ENCODE measurements at regions not wholly inside any gene's neighbourhood (a gene's known extent, or its start where the extent isn't known, plus 50 kb on each side); places are given as distances from the start of the nearest gene placed in this dataset.

- TF ChIP-seq, protein P1, sequence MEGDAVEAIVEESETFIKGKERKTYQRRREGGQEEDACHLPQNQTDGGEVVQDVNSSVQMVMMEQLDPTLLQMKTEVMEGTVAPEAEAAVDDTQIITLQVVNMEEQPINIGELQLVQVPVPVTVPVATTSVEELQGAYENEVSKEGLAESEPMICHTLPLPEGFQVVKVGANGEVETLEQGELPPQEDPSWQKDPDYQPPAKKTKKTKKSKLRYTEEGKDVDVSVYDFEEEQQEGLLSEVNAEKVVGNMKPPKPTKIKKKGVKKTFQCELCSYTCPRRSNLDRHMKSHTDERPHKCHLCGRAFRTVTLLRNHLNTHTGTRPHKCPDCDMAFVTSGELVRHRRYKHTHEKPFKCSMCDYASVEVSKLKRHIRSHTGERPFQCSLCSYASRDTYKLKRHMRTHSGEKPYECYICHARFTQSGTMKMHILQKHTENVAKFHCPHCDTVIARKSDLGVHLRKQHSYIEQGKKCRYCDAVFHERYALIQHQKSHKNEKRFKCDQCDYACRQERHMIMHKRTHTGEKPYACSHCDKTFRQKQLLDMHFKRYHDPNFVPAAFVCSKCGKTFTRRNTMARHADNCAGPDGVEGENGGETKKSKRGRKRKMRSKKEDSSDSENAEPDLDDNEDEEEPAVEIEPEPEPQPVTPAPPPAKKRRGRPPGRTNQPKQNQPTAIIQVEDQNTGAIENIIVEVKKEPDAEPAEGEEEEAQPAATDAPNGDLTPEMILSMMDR (IDR thresholded peaks at IDR 0.05): no peak
- no peak for TF ChIP-seq POLR2A (IDR thresholded peaks at IDR 0.05)
- DNase-seq (ENCODE audit: low spot score in 2 of 2): no peak
- 58 to 61% methylated on average over 2 of the region's 2 CpGs for WGBS, 2 donors
- H3K4me3 ChIP-seq (ENCODE audit: low read depth, poor library complexity, severe bottlenecking): no peak overlapping the region
- intact Hi-C loops (cut with DNase I; ENCODE audit: low total_unique reads): no loop called here
These were observed 670.3 kb downstream of the TLE4 start for GRCh38 chr9:80242022-80242421.

- DNase-seq (ENCODE audit: low spot score in 2 of 2): no peak
- H3K4me3 ChIP-seq (ENCODE audit: low read depth, poor library complexity, severe bottlenecking): no peak overlapping the region
- 95 to 100% methylated on average over 1 of the region's 1 CpG for WGBS, 2 donors
- TF ChIP-seq POLR2A (IDR thresholded peaks at IDR 0.05): no peak
- TF ChIP-seq, protein P1 (IDR thresholded peaks at IDR 0.05): no peak
- intact Hi-C loops (cut with DNase I; ENCODE audit: low total_unique reads): no loop called here
These were observed 664.0 kb downstream of the TLE4 start for GRCh38 chr9:80235752-80236151.

GRCh38 chr9:80233906-80234305, 662.1 kb downstream of the TLE4 start:
- intact Hi-C loops (cut with DNase I; ENCODE audit: low total_unique reads): no loop called here
- TF ChIP-seq POLR2A (IDR thresholded peaks at IDR 0.05): no peak
- TF ChIP-seq, protein P1 (IDR thresholded peaks at IDR 0.05): no peak
- 65 to 67% methylated on average over 2 of the region's 2 CpGs for WGBS, 2 donors

DNA sequence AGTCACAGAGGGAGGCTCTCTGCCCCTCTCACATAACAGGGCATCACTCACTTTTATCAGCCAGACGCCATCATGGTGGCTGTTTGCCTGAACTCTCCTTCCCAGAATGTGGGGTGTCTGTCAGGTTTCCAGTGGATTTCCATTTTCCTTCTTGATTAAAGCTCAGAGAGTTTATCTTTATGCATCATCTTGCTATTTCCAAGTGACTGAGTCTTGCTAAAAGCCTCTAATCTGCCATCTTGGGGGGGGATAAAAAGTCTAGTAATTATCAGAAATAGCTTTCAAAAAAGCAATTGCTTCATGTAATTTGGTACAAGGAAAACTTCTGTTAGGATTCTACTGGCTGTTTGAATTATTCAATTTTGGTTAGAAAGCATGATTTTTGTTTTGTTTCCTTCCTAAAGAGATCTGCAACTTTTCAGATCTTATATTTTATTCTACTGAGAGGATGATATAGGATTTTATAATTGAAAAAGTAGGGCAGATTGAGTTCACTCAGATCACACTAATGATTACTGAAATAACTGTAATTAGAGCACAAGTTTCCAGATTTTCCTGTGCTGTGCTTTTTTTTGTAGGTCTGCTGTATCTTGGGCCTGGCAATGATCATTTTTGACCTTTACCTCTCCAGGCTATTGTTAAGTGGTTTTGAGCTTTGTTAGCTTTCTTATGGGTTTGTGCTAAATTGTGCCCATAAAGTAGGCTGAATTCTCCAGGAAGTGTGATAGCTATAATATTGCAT, 661.5 kb downstream of the TLE4 start:
- 53 to 71% methylated on average over 1 of the region's 1 CpG for WGBS, 2 donors
- H3K4me3 ChIP-seq (ENCODE audit: low read depth, poor library complexity, severe bottlenecking): no peak overlapping the region
- intact Hi-C loops (cut with DNase I; ENCODE audit: low total_unique reads): no loop called here
- TF ChIP-seq, protein P1 (IDR thresholded peaks at IDR 0.05): no peak
- no peak for TF ChIP-seq POLR2A (IDR thresholded peaks at IDR 0.05)
- no peak for DNase-seq (ENCODE audit: low spot score in 2 of 2)

More at GRCh38 chr9:80233906-80234305, 662.1 kb downstream of the TLE4 start:
- no peak for DNase-seq (ENCODE audit: low spot score in 2 of 2)
- H3K4me3 ChIP-seq (ENCODE audit: low read depth, poor library complexity, severe bottlenecking): no peak overlapping the region

GRCh38 chr9:80231318-80232236, 659.8 kb downstream of the TLE4 start:
- TF ChIP-seq, protein P1 (IDR thresholded peaks at IDR 0.05): no peak
- no peak for TF ChIP-seq POLR2A (IDR thresholded peaks at IDR 0.05)
- H3K4me3 ChIP-seq (ENCODE audit: low read depth, poor library complexity, severe bottlenecking): no peak overlapping the region
- intact Hi-C loops (cut with DNase I; ENCODE audit: low total_unique reads): no loop called here
- DNase-seq (ENCODE audit: low spot score in 2 of 2): no peak
- 64 to 77% methylated on average over 7 of the region's 7 CpGs for WGBS, 2 donors
